GM23338 (cell line): ENCODE measurements at regions not wholly inside any gene's neighbourhood (a gene's known extent, or its start where the extent isn't known, plus 50 kb on each side); places are given as distances from the start of the nearest gene placed in this dataset.

Source experiments
- CREB1 ChIP-seq: fragments of 250-450 bp; sonication (Bioruptor Pico); IDR thresholded peaks from 2 replicates; pipeline ENCODE4 v1.5.0; 2020; ENCODE audit warnings: low read depth, mild to moderate bottlenecking, moderate library complexity
- CTCF ChIP-seq, 2 experiments: fragments of 200-600 bp in 1 of 2; sonication (generic) in 1 of 2; conservative IDR thresholded peaks; 2 replicates each; pipeline versions ENCODE4 v1.5.1 to v1.6.1; 2016 to 2017; ENCODE audit warnings: antibody characterized with exemption in 2 of 2, low read depth in 2 of 2, mild to moderate bottlenecking in 2 of 2, moderate library complexity in 1 of 2
- ETS1 ChIP-seq: IDR thresholded peaks from 2 replicates; pipeline ENCODE4 v1.6.1; 2016; ENCODE audit warnings: antibody characterized with exemption
- EZH2 ChIP-seq: fragments of 200-600 bp; sonication (generic); IDR thresholded peaks from one replicate; pipeline ENCODE4 v1.8.0; 2017; ENCODE audit warnings: antibody characterized with exemption, mild to moderate bottlenecking, low read depth; ENCODE audit not compliant: unreplicated experiment
- EZH2phosphoT487 ChIP-seq: fragments of 200-600 bp; sonication (generic); IDR thresholded peaks from one replicate; pipeline ENCODE4 v1.8.1; 2018; ENCODE audit warnings: antibody characterized with exemption; ENCODE audit not compliant: unreplicated experiment
- JUNB ChIP-seq: IDR thresholded peaks from one replicate; pipeline ENCODE4 v1.6.1; 2016; ENCODE audit warnings: antibody characterized with exemption; ENCODE audit not compliant: unreplicated experiment
- POLR2AphosphoS5 ChIP-seq: IDR thresholded peaks from 2 replicates; pipeline ENCODE4 v1.6.1; 2016; ENCODE audit warnings: antibody characterized with exemption, low read depth
- REST ChIP-seq: IDR thresholded peaks from one replicate; pipeline ENCODE4 v1.6.1; 2018; ENCODE audit warnings: antibody characterized with exemption; ENCODE audit not compliant: unreplicated experiment
- ZNF114 ChIP-seq: fragments of 250-450 bp; sonication (Bioruptor Pico); IDR thresholded peaks from 2 replicates; pipeline ENCODE4 v1.5.0; 2020; ENCODE audit warnings: mild to moderate bottlenecking, moderate library complexity

- TF ChIP-seq EZH2phosphoT487, result no peak
- no peak for TF ChIP-seq CTCF (conservative IDR thresholded peaks at IDR 0.05; ENCODE audit: low read depth in 2 of 2)
- TF ChIP-seq CREB1 (CRISPR knock-in tag), result no peak
- TF ChIP-seq EZH2, result no peak
- TF ChIP-seq REST, result no peak
- no peak for TF ChIP-seq JUNB
- TF ChIP-seq POLR2AphosphoS5, result no peak
- TF ChIP-seq ZNF114 (CRISPR knock-in tag), result no peak
- no peak for TF ChIP-seq ETS1
Observed at GRCh38 chr5:6190838-6191237, 187.5 kb downstream of the MED10 start.
